ENCODE measurements at regions not wholly inside any gene's neighbourhood (a gene's known extent, or its start where the extent isn't known, plus 50 kb on each side); places are given as distances from the start of the nearest gene placed in this dataset.
"Not testable (repeated sequence)": the region's sequence is repeated elsewhere in the genome, so short reads cannot be mapped to it uniquely, and the experiment has no call there.

GRCh38 chr2:35441575-35441974, 914.0 kb upstream of the CRIM1 start:
- not testable (repeated sequence) for DNase-seq (ENCODE audit: low spot score)

- DNase-seq (ENCODE audit: low spot score): not testable (repeated sequence)
Measured at GRCh38 chr2:35440308-35440707, 915.3 kb upstream of the CRIM1 start.

- not testable (repeated sequence) for DNase-seq (ENCODE audit: low spot score)
Measured at GRCh38 chr2:35436893-35437292, 918.7 kb upstream of the CRIM1 start.

- DNase-seq (ENCODE audit: low spot score): no peak
Measured at GRCh38 chr2:35428548-35428947, 927.0 kb upstream of the CRIM1 start.

GRCh38 chr2:35421485-35421884, 934.1 kb upstream of the CRIM1 start:
- no peak for DNase-seq (ENCODE audit: low spot score)

- no peak for DNase-seq (ENCODE audit: low spot score)
Measured at GRCh38 chr2:35417293-35417692, 938.3 kb upstream of the CRIM1 start.

- DNase-seq (ENCODE audit: low spot score): no peak
Measured at GRCh38 chr2:35416391-35417140, 939.0 kb upstream of the CRIM1 start.

GRCh38 chr2:35415942-35416341, 939.6 kb upstream of the CRIM1 start:
- DNase-seq (ENCODE audit: low spot score): no peak

- no peak for DNase-seq (ENCODE audit: low spot score)
Measured at GRCh38 chr2:35415282-35415681, 940.3 kb upstream of the CRIM1 start.

GRCh38 chr2:35410431-35411061, 945.0 kb upstream of the CRIM1 start:
- peak; percentile 64 for DNase-seq (ENCODE audit: low spot score)

- no peak for DNase-seq (ENCODE audit: low spot score)
Measured at GRCh38 chr2:35409762-35410161, 945.8 kb upstream of the CRIM1 start.

GRCh38 chr2:35408320-35408719, 947.3 kb upstream of the CRIM1 start:
- no peak for DNase-seq (ENCODE audit: low spot score)

- DNase-seq (ENCODE audit: low spot score): no peak
Measured at GRCh38 chr2:35391736-35392442, 963.7 kb upstream of the CRIM1 start.

GRCh38 chr2:35378791-35379190, 976.8 kb upstream of the CRIM1 start:
- no peak for DNase-seq (ENCODE audit: low spot score)

GRCh38 chr2:35374845-35375244, 980.7 kb upstream of the CRIM1 start:
- no peak for DNase-seq (ENCODE audit: low spot score)

- DNase-seq (ENCODE audit: low spot score): no peak
Measured at GRCh38 chr2:35365859-35366258, 989.7 kb upstream of the CRIM1 start.

- no peak for DNase-seq (ENCODE audit: low spot score)
Measured at GRCh38 chr2:35356332-35356731, 999.2 kb upstream of the CRIM1 start.

- DNase-seq (ENCODE audit: low spot score): no peak
Measured at GRCh38 chr2:35355056-35355455, 1000.5 kb upstream of the CRIM1 start.

GRCh38 chr2:35347561-35347960, 1008.0 kb upstream of the CRIM1 start:
- DNase-seq (ENCODE audit: low spot score): no peak

- no peak for DNase-seq (ENCODE audit: low spot score)
Measured at GRCh38 chr2:35343135-35343534, 1012.4 kb upstream of the CRIM1 start.

- DNase-seq (ENCODE audit: low spot score): no peak
Measured at GRCh38 chr2:35339211-35339610, 1016.4 kb upstream of the CRIM1 start.

GRCh38 chr2:35337922-35338321, 1017.7 kb upstream of the CRIM1 start:
- DNase-seq (ENCODE audit: low spot score): no peak

GRCh38 chr2:35314049-35314448, 1041.5 kb upstream of the CRIM1 start:
- DNase-seq (ENCODE audit: low spot score): no peak

Data from ecto neural progenitor cell (in vitro differentiated cells).